GM21737 (cell line): ENCODE measurements at regions not wholly inside any gene's neighbourhood (a gene's known extent, or its start where the extent isn't known, plus 50 kb on each side); places are given as distances from the start of the nearest gene placed in this dataset.

Experiments
- ATAC-seq: cut with Tn5 transposase; IDR thresholded peaks from one replicate; pipeline ENCODE4 v1.9.1; 2021; ENCODE audit warnings: mild to moderate bottlenecking, moderate library complexity; ENCODE audit not compliant: unreplicated experiment

GRCh38 chr5:58259685-58260152 is 200.2 kb downstream of the PLK2 start:
- ATAC-seq, result no peak

DNA sequence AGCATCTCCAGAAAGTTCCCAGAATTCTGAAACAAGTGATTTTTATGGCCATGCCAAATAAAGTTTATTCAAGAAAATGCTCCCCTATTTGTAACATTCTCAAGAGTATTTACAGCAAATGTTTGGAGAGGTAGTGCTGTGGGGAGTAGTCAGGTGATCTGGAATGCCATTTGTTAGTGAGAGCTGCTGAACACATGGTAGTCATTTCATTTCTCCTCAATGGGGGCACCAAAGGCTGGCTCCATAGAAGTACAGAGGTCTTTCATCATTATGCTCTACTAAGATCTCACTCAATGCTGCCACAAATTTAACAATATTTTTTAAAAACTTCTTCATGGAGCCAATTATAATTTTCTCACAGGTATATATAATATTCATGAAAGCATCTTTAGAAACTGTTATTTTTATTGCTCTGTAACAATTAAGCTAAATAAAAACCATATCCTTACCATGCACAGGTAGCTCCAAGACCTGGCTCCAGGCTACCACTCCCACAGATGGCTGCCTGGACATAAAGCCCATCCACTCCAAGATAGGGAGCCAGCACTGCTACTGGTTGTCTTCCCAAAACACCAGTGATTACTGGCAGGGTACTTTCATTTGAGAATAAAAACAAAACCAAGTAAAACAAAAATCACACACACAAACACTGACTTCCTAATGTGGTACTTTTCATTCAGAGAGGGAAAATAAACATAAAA is 200.8 kb downstream of the PLK2 start:
- ATAC-seq, result no peak

DNA sequence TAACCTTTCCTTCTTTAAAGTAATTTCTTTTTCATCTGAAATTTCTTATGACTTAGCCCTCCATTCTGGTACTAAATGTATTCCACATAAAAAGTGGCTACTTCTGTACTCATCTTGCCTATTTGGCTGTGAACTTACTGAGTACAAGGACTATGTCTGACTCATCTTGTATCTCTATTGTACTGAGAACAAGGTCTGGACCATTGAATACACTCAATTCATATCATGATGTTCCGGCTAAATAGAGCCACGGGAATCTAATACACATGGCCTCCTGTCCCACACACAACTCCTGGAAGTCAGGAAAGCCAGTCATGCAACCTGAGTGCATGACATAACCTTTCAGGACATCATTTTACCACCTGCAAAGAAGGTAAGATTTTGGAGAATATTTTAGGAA is 203.9 kb downstream of the PLK2 start:
- ATAC-seq, result no peak

- no peak for ATAC-seq
Observed at GRCh38 chr5:58255386-58255785, 204.5 kb downstream of the PLK2 start.

DNA sequence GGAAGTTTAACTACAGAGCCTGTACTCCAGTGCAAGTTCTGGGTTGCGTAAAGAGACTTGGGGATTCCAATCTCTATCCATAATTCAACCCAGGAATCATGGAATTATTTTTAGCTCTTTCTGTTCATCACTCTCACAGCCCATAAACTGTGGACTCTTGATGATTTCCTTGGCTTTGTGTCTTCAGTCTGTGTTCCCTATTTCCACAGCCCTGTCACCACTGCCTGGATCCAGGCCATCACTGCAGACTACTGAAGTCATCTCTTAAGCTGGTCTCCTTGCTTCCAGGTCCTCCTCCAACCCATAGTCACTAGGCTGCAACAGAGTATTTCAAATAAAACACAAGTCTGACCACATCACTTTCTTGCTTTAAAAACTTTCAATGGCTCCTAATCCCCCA is 211.7 kb downstream of the PLK2 start:
- no peak for ATAC-seq

DNA sequence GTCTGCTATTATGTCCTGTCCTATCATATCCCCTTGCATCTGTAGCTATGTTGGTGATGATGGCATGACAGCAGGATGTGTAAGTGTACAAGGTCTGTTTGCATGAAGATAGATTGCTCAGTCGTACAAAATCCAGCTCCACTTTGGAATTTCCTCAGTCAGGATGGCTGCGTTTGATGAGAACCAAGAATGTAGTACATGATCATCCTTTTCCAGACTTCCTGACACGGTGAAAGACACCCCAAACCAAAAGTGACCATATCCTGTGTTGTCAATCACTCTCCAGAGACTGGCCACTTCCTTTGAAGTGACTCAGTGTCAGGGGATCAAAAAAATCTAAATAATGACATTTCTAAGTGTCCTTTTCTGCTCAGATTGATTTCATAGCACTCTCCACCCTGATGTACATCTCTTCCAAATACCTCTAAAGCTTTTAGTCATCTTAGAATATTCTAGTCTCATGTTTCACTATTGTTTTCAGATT is 213.4 kb downstream of the PLK2 start:
- ATAC-seq, result no peak

DNA sequence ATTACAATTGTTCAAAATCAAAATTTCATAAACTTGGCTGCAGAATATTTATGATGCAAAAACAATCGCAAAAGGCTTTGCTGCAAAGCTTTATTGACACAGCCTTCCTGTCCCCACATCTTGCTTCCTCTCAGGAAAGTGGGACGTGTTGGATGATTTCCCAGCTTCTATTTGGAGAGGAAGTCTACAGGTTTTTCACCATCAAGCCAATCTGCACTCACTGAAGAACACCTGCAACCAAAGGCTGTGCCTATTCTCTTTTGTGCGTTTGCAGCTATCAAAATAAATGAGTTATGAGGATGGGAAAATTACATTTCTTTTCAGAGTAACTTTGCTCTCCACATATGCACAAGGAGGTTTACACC is 214.4 kb downstream of the PLK2 start:
- ATAC-seq, result no peak

- ATAC-seq, result no peak
Observed at GRCh38 chr5:58244819-58245475, 214.9 kb downstream of the PLK2 start.

- no peak for ATAC-seq
Observed at GRCh38 chr5:58241389-58241788, 218.5 kb downstream of the PLK2 start.

GRCh38 chr5:58240322-58240721 is 219.6 kb downstream of the PLK2 start:
- no peak for ATAC-seq

DNA sequence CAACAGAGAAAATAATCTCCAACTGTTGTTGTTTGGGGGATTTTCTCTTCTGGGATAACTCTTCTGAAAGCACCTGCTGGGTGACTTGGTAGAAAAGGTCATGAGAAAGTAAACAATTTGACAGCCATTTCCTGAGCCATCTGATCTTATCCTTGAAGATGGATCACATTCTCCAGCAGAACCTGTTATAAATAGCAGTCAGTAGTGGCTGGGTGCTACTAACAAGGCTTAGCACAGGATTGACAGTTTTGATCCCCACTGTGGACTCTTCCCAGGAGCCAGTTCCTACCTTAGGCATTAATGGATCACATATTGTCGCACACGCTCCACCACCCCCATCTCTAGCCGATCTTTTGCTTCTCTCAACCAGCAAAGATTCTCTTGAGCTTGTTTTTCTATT is 220.2 kb downstream of the PLK2 start:
- no peak for ATAC-seq

- no peak for ATAC-seq
Observed at GRCh38 chr5:58239045-58239444, 220.8 kb downstream of the PLK2 start.

DNA sequence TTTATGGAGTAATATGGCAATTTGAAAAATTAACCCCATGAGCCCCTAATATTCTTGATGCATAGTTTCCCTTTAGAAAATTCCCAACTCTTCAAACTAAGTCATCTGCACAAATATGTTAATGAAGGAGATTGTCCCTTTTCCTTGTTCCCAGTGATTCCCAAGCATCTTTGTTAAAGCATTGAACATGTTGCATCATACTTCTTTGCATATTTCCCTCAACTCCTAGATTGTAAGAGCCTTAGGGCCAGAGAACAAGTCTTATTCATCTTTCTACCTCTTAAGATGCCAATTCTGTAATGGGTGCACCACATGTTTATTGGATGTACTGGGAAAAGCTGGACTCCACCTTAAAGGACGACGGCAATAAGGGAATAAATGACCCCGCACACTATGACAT is 223.4 kb downstream of the PLK2 start:
- ATAC-seq, result no peak

- ATAC-seq, result no peak
Observed at GRCh38 chr5:58235299-58235698, 224.6 kb downstream of the PLK2 start.

DNA sequence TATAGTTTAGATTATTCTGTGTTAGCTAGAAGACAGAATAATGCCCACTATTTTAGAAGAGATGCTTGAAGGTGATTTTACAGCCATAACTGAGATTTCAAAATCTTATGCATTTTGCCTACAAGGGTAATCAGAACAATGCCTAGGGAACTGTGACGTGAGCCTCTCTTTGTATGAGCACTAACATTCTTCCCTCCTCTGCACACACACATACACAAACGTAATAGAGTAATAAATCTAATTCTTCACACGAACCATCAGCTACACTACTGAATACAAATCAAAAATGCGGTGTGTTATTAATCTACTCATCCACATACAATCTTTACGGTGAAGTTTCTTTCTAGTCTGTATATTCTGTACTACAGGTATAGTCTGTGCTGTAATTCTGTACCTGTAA is 227.8 kb downstream of the PLK2 start:
- ATAC-seq, result no peak

DNA sequence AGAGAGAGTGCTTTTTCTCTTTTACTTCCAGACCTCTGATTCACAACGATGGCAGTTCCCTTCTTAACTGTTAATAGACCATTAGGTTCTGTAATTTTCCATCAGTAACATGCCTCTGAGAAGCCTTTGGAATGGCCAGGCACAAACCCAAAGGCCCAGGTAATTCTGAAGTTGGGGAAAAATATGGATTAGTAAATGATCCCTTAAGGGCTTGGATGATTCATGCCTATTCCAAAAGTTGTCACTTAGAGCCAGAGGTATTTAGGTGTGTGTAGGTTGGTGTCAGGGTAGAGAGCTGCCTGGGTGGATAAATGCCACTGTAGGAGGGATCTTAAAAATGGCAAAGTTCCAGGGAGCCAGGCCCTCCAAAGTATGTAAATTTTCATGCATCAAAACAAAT is 228.8 kb downstream of the PLK2 start:
- no peak for ATAC-seq

DNA sequence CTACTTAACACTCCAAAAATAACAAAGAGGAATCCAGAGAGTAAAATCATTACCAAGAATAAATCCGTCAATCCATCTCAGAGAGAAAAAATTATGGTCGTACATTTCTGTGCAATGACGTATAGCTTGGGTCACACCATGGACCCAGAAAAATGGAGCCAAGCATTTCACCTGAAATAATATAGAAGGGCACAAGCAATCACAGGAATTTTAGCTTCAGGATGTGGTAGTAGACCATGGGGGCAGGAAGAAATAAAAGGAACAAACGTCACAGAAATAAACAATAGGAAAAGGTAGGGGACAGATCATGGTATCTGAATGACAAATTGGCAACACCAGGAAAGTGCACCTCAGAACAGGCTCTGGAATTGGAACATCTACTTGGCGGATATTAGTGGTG is 231.0 kb downstream of the PLK2 start:
- ATAC-seq, result no peak

DNA sequence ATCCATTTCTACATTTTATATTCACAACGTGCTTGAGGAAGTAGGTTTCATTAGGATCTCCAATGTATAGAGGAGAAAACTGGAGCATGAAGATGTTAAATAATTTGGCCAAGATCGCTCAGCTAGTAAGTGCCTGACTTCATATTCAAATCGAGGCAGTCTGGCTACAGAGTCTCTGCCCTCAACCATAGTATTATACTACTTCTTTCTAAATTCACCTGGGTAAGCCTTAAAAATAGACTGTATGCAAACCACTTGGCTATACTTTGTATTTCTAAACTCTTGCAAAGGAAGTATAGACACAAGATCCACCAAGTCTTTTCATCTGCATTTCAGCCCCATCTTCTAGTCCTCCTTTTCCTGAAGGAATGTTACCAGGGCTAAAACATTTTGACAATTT is 232.0 kb downstream of the PLK2 start:
- no peak for ATAC-seq

GRCh38 chr5:58224661-58225060 is 235.2 kb downstream of the PLK2 start:
- ATAC-seq, result no peak

DNA sequence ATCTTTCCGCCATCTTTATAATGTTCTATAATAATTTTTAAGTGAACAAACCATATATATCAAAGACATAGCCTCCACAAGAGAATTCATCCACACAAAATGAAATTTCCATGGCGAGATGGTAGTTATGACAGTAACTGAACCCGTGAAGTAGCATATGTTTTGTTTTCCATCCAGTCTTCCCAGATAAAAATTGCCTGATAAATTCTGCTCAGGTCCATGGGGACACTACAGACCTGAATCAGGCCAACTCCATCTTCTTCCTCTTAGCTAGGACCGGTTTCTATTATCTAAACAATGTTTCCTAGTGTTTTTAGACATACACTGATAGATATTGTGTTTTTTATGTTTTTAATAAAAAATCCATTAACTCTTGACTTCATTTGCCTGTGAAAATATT is 235.7 kb downstream of the PLK2 start:
- ATAC-seq, result no peak

DNA sequence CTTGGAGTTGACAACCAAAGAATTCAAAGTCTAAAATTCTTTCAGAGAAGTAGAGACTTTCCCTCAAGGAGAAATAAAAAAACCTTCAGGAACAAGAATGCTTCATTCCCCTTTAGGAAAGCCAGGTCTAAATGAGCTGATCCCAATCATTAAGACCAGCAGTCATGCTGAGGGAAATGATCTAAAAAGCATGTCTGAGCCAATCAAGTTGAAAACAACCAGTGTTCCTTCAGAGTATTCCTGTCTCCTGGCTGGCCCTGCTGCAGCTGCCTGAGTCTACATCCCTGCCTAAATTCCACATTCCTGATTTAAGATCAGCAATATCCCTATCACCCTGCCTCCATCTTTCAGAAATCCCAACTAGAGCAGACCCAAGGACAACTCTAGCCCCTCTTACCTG is 244.5 kb downstream of the PLK2 start:
- no peak for ATAC-seq

DNA sequence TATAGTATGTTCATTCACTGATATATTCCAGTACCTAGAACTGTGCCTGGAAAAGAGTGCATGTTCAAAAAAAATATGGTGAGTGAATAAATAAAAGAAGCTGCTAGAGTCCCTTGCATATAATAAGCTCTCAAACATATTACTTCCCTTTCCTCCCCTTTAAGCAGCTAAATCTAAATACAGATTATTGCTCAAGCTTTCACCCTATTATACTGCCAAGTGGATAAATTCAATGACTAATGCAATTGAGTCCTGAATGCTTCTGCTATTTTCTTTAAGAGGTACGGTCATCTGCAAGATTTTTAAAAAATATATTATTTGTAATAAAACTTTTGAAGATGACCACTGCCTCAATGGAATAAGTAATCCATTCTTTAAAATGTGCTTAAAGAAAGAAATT is 248.4 kb downstream of the PLK2 start:
- ATAC-seq, result no peak

DNA sequence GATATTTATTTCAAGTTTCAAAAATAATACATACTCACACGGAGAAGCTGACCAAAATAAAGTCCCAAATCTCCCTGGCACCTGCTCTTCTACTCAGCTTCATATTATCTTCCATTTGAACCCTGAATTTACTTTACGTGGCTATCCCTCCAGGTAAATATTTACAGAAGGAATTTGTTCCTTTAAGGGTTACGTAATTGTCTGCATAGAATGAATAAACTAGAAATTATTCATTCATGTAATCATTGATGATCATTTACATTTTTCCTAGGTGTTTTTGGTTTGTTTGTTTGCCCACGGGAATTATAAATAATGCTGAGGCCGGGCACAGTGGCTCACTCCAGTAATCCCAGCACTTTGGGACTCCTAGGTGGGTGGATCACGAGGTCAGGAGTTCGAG is 251.2 kb downstream of the PLK2 start:
- no peak for ATAC-seq
